Neural progenitor cell (in vitro differentiated cells): ENCODE measurements at regions not wholly inside any gene's neighbourhood (a gene's known extent, or its start where the extent isn't known, plus 50 kb on each side); places are given as distances from the start of the nearest gene placed in this dataset.

ENCODE experiments used
- EZH2 ChIP-seq: fragments of 200-600 bp; sonication (generic); IDR thresholded peaks from 2 replicates; pipeline ENCODE4 v1.6.1; 2017; ENCODE audit warnings: antibody characterized with exemption, mild to moderate bottlenecking, moderate library complexity
- EZH2phosphoT487 ChIP-seq: fragments of 200-600 bp; sonication (generic); IDR thresholded peaks from 2 replicates; pipeline ENCODE4 v1.6.1; 2017; ENCODE audit warnings: antibody characterized with exemption
- TF ChIP-seq, protein P1 (sequence below): fragments of 200-600 bp; sonication (generic); IDR thresholded peaks from 2 replicates; pipeline ENCODE4 v1.5.1; 2017; ENCODE audit warnings: antibody characterized with exemption, mild to moderate bottlenecking

DNA sequence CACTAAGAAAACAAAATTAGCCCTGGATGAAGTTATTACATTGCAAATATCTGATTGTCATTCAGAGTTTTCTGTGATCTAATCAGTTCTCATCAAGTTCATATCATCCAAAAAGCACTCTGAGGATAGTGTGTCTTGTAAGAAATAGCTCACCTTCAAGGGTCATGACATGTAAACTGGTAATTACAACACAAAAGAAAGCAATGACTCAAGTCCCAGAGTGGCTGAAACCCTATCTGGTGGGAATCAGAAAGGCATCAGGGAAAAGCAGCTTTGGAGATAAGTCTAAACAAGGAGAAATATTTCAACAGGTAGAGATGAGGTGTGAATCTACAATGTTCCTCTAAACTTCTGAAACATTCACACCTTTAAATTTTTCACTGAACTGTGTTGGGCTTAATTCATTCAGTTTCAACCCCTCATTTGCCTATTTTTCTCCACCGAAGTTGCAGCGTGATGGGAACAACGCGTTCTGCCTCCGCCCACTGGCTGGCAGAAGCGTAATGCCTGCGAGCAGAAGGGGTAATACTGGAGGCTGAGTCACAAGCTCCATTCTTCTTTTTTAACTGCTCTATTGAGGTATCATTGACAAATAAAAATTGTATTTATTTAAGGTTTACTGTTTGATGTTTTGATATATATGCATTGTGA is 155.2 kb upstream of the IPO5 start:
- TF ChIP-seq, protein P1, sequence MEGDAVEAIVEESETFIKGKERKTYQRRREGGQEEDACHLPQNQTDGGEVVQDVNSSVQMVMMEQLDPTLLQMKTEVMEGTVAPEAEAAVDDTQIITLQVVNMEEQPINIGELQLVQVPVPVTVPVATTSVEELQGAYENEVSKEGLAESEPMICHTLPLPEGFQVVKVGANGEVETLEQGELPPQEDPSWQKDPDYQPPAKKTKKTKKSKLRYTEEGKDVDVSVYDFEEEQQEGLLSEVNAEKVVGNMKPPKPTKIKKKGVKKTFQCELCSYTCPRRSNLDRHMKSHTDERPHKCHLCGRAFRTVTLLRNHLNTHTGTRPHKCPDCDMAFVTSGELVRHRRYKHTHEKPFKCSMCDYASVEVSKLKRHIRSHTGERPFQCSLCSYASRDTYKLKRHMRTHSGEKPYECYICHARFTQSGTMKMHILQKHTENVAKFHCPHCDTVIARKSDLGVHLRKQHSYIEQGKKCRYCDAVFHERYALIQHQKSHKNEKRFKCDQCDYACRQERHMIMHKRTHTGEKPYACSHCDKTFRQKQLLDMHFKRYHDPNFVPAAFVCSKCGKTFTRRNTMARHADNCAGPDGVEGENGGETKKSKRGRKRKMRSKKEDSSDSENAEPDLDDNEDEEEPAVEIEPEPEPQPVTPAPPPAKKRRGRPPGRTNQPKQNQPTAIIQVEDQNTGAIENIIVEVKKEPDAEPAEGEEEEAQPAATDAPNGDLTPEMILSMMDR = no peak
- TF ChIP-seq EZH2 (no peak), EZH2phosphoT487 (no peak)
